Stimulated activated CD4-positive, alpha-beta T cell treated with anti-CD3 and anti-CD28 coated beads, Interleukin-15, amount 100 ng/mL, for 24 hours (primary cell): ENCODE measurements at regions not wholly inside any gene's neighbourhood (a gene's known extent, or its start where the extent isn't known, plus 50 kb on each side); places are given as distances from the start of the nearest gene placed in this dataset.

Experiments used
- DNase-seq: peaks from one replicate; pipeline ENCODE4 v3.0.0-alpha.2; 2020

DNA sequence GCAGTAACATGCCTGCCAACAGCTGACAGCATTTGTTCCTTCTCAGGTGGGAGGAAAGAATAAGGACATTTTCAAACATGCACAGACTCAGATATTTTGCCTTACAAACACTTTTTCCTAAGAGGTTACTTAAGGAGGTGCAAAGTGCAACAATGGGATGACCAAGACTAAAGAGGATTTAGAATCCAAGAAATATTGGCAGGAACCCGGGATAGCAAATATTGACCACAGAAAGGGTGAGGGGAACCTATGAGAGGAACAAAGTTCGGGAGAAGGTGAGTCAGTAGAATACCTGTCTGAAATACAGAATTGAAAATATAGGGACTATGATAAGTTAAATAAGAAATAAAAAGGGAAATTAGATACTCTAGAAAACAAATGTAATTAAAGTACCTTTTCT lies 321.9 kb upstream of the EMCN start:
- DNase-seq, result no peak

- DNase-seq, result no peak
Measured at GRCh38 chr4:100838286-100838685, 320.5 kb upstream of the EMCN start.

GRCh38 chr4:100836929-100837328 lies 319.1 kb upstream of the EMCN start:
- no peak for DNase-seq

DNA sequence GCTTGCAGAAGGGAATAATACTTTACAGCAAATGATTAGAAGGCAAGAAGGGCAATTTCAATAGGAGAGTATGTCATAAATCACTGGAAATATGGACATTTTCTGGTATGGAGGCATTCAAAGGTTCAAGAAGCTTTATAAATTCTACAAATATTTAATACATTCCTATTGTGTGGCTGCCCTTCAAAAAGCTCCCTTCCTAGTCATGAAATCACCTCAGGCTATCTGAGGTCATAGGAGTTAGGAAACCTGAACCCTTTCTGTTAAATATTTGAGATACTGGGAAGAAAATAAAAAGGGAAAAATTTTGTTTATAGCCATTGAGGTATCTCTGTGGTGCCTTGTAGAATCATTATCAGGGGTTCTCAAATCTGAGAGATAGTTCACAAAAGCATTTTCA lies 316.8 kb upstream of the EMCN start:
- no peak for DNase-seq

GRCh38 chr4:100833906-100834305 lies 316.1 kb upstream of the EMCN start:
- no peak for DNase-seq

GRCh38 chr4:100828986-100829685 lies 311.3 kb upstream of the EMCN start:
- DNase-seq, result no peak

- DNase-seq, result no peak
Measured at GRCh38 chr4:100828364-100828763, 310.5 kb upstream of the EMCN start.

GRCh38 chr4:100827756-100828155 lies 309.9 kb upstream of the EMCN start:
- no peak for DNase-seq

- no peak for DNase-seq
Measured at GRCh38 chr4:100826808-100827548, 309.2 kb upstream of the EMCN start.

DNA sequence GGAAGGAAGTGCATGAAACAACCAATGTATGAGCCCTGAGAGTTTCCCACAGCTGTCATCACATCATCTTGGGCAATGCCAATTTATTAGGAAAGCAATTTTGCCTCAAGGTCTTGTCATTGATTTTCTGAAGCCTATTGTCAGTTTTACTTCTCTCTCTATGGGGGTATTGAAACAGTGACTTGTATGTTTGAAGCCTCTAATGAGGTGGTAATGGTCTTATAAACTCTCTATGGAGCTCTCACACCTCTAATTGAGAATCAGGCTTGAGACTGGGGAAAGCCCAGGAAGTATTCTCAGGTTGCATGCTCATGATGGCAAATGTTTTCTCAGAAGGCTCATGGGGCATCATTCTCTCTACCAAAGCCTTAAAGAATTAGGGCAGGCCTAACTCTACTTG lies 308.2 kb upstream of the EMCN start:
- no peak for DNase-seq

DNA sequence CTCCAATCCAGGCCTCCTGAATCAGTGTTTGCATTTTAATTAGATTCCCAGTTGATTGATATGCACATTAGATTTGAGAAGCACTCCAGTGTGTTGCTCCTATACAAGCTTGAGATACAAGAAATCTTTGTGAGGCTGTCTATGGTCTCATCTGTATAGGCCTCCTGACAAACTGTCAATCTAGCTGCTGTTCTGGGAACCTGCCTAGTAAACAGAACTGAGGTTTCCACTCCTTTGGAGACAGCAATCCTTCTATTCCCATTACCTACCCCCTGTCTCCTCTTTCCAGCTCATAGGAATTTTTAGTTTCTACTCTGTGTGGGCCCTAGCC lies 306.1 kb upstream of the EMCN start:
- DNase-seq, result no peak

GRCh38 chr4:100823066-100823992 lies 305.5 kb upstream of the EMCN start:
- peak; percentile 2 for DNase-seq

- DNase-seq, result no peak
Measured at GRCh38 chr4:100820249-100820648, 302.4 kb upstream of the EMCN start.

- DNase-seq, result no peak
Measured at GRCh38 chr4:100819505-100819904, 301.7 kb upstream of the EMCN start.

- DNase-seq, result no peak
Measured at GRCh38 chr4:100816436-100817045, 298.7 kb upstream of the EMCN start.

GRCh38 chr4:100811046-100811445 lies 293.2 kb upstream of the EMCN start:
- DNase-seq, result no peak

- DNase-seq, result no peak
Measured at GRCh38 chr4:100809506-100809905, 291.7 kb upstream of the EMCN start.

DNA sequence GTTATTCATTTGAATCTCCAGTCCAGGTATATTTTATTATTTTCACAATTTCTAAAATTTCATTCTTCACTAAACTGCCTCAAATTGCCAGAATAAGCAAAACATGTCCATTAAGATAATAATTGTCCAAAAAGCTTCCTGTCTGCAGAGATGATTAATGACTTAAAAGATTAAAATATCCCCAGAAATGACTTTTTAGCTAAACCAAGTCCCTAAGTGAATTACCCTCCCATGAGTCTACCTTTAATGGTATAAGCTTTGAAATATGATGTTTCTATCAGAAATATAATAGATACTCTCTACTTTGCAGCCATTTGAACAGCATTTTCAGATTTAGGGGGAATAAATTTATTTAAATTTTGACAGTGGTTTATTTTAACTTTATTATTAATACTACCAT lies 289.2 kb upstream of the EMCN start:
- DNase-seq, result no peak

DNA sequence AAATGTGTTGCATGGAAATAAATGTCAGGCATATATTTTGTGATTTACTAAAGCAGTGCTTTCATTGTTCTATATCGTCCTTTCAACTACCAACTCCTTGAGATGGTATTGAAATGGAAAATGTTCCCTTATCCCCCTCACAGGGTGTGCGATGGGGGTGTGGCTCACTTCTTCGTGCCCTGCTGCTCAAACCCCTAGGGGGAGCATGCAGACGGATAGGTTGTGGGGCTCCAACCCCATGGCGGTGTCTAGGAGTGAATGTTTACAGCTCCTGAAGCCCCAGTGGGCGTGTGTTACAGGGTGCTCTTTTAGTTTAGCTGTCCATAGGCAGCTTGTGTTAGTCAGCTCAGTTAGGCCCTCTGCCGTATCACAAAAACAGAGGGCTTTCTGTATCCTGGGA lies 287.7 kb upstream of the EMCN start:
- DNase-seq, result no peak

DNA sequence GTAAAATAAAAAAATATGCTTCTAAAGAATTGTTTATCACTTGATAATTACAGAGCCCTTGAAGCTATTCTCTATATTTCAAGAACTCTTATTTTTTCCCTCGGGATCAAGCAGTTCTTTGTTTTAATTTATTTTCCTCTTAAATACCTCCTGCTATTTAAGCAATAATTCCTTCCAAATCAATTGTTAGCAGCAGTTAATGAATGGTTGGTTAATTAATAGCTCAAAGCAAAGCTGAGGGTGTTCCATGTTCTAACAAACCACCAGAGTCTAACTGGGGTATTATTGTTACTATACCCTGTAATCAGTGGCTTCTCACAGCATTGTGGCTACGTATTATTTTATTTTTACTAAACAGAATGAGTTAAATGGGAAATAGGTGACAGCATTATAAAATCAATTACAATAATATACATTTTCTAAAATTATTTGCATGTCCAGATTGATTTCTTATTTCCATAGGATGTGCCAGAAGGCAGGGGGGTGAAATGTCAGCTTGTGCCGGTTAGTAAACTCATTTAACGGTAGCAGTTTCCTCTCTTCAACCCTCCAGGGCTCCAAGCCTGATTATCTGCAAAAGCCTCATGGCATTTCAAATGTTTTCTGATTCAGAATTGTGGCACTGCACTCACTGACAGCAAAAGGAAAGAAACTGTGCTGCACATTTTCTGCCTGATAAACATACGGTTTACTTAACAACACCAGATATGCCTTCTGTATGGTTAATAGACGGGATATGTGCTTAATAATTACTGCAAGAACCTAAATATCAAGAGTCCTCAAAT lies 286.9 kb upstream of the EMCN start:
- DNase-seq, result no peak

- DNase-seq, result no peak
Measured at GRCh38 chr4:100803751-100804150, 285.9 kb upstream of the EMCN start.

GRCh38 chr4:100799761-100800539 lies 282.1 kb upstream of the EMCN start:
- DNase-seq, result no peak
